Endothelial cell of umbilical vein (primary cell): ENCODE measurements at regions not wholly inside any gene's neighbourhood (a gene's known extent, or its start where the extent isn't known, plus 50 kb on each side); places are given as distances from the start of the nearest gene placed in this dataset.

Experiments used
- BruUV-seq: library from RNA; stranded (reverse); fragments of 400-500 nt; replicated peaks from 2 replicates; lab custom pipeline; 2021; lab: Mats Ljungman, UMichigan
- CTCF ChIA-PET: fragments of 300-600, 350-600 bp; sonication (Branson Sonifier 250); formaldehyde crosslinking; loops from one replicate; lab custom pipeline; 2021; ENCODE audit warnings: antibody characterized with exemption, inconsistent platforms; lab: Charles Lee
- POLR2A ChIA-PET: fragments of 300-600, 350-600 bp; sonication (Branson Sonifier 250); formaldehyde crosslinking; loops from one replicate; lab custom pipeline; 2021; ENCODE audit warnings: antibody characterized with exemption, inconsistent platforms; lab: Charles Lee
- DNase-seq: peaks from one replicate; pipeline ENCODE4 v3.0.0-alpha.2; 2011; ENCODE audit warnings: low read depth, low spot score
- FAIRE-seq: peaks from 2 replicates; lab custom pipeline; 2011; peaks lifted over from hg19 to GRCh38; lab: Jason Lieb, UNC
- H2AFZ ChIP-seq: 2 replicates; pipeline ENCODE4 v1.6.0; 2012; ENCODE audit warnings: low read depth, low read length, control low read depth, inconsistent platforms
- H3K27ac ChIP-seq: 2 replicates; pipeline ENCODE4 v1.5.1; 2011; ENCODE audit warnings: low read depth, mild to moderate bottlenecking, control low read depth, low read length, moderate library complexity; ENCODE audit not compliant: insufficient read depth
- H3K27me3 ChIP-seq, 2 experiments: 2 replicates each; pipeline versions ENCODE4 v1.6.0 to v1.6.1; 2011; ENCODE audit warnings: low read length in 2 of 2, mixed read lengths in 1 of 2; ENCODE audit not compliant: control insufficient read depth in 2 of 2, insufficient read depth in 2 of 2
- H3K36me3 ChIP-seq, 2 experiments: 2 replicates in 1 of 2; 3 replicates in 1 of 2; pipeline ENCODE4 v1.5.1; 2011; ENCODE audit warnings: low read length in 2 of 2, mild to moderate bottlenecking in 1 of 2, moderate library complexity in 1 of 2; ENCODE audit not compliant: control insufficient read depth in 2 of 2, insufficient read depth in 2 of 2; ENCODE audit errors: extremely low read depth in 1 of 2
- H3K4me1 ChIP-seq: 3 replicates; pipeline ENCODE4 v1.5.1; 2011; ENCODE audit warnings: mild to moderate bottlenecking, low read length; ENCODE audit not compliant: control insufficient read depth, insufficient read depth; ENCODE audit errors: extremely low read depth
- H3K4me2 ChIP-seq: 2 replicates; pipeline ENCODE4 v1.6.1; 2011; ENCODE audit warnings: low read length, control low read depth, mixed read lengths; ENCODE audit not compliant: insufficient read depth
- H3K4me3 ChIP-seq, 3 experiments: fragments of 200-600 bp in 1 of 3; sonication (generic), shearing (Covaris generic) in 1 of 3; replicated peaks in 1 of 3; 2 replicates each; pipeline ENCODE4 v1.5.1; 2011 to 2016; ENCODE audit warnings: control low read depth in 3 of 3, low read length in 3 of 3, mild to moderate bottlenecking in 2 of 3, inconsistent platforms in 1 of 3, low read depth in 1 of 3, moderate library complexity in 1 of 3; ENCODE audit not compliant: insufficient read depth in 1 of 3
- H3K79me2 ChIP-seq: 2 replicates; pipeline ENCODE4 v1.6.0; 2012; ENCODE audit warnings: low read length, inconsistent platforms; ENCODE audit not compliant: control insufficient read depth, insufficient read depth
- H3K9ac ChIP-seq: replicated peaks from 2 replicates; pipeline ENCODE3; 2011; ENCODE audit warnings: low read length, control low read depth; ENCODE audit not compliant: insufficient read depth; ENCODE audit errors: extremely low read depth
- H3K9me1 ChIP-seq: replicated peaks from 3 replicates; pipeline ENCODE4 v1.6.0; 2011; ENCODE audit warnings: mild to moderate bottlenecking, low read length; ENCODE audit not compliant: control insufficient read depth, insufficient read depth; ENCODE audit errors: extremely low read depth
- H3K9me3 ChIP-seq: replicated peaks from 2 replicates; pipeline ENCODE4 v1.5.1; 2012; ENCODE audit warnings: low read length, inconsistent platforms; ENCODE audit not compliant: control insufficient read depth, insufficient read depth
- H4K20me1 ChIP-seq: replicated peaks from 2 replicates; pipeline ENCODE3; 2011; ENCODE audit warnings: mild to moderate bottlenecking, low read length; ENCODE audit not compliant: control insufficient read depth, insufficient read depth; ENCODE audit errors: extremely low read depth
- EZH2 ChIP-seq: IDR thresholded peaks from 2 replicates; pipeline ENCODE4 v1.6.1; 2012; ENCODE audit warnings: borderline replicate concordance, low read depth, mild to moderate bottlenecking, moderate library complexity, low read length, inconsistent platforms; ENCODE audit not compliant: severe bottlenecking
- FOS ChIP-seq: IDR thresholded peaks from 2 replicates; pipeline ENCODE4 v1.6.1; 2011; ENCODE audit warnings: mild to moderate bottlenecking, low read length, moderate library complexity, borderline replicate concordance; ENCODE audit not compliant: insufficient read depth
- GATA2 ChIP-seq: IDR thresholded peaks from 2 replicates; pipeline ENCODE4 v1.7.0; 2011; ENCODE audit warnings: low read depth, mild to moderate bottlenecking, moderate library complexity, mixed read lengths, low read length; ENCODE audit not compliant: insufficient read length, insufficient read depth
- JUN ChIP-seq: IDR thresholded peaks from 2 replicates; pipeline ENCODE4 v1.6.1; 2011; ENCODE audit warnings: borderline replicate concordance, low read depth; ENCODE audit not compliant: insufficient read length, insufficient read depth
- MYC ChIP-seq: IDR thresholded peaks from one replicate; pipeline ENCODE4 v1.6.1; 2011; ENCODE audit warnings: mild to moderate bottlenecking, low read depth, low read length
- POLR2A ChIP-seq: IDR thresholded peaks from 2 replicates; pipeline ENCODE4 v1.6.1; 2012; ENCODE audit warnings: low read depth, mild to moderate bottlenecking, control low read depth, low read length
- POLR2AphosphoS5 ChIP-seq: IDR thresholded peaks from 2 replicates; pipeline ENCODE4 v1.6.1; 2012; ENCODE audit warnings: low read depth, mild to moderate bottlenecking, control low read depth, low read length, moderate library complexity; ENCODE audit not compliant: insufficient read depth
- dilution Hi-C: fragments of 300-500 bp; cut with MboI; formaldehyde crosslinking; loops from one replicate; pipeline ENCODE4 v1.15.0; 2019; ENCODE audit warnings: low sequenced_read_pairs; ENCODE audit not compliant: extremely low pct_ligation_motif_present
- intact Hi-C: fragments of 100-400 bp; cut with micrococcal nuclease; formaldehyde crosslinking; loops from one replicate; pipeline ENCODE4 v1.10.0; 2022
- TF ChIP-seq, protein P1 (sequence below): IDR thresholded peaks from 2 replicates; pipeline ENCODE4 v1.6.1; 2011; ENCODE audit not compliant: insufficient read depth, insufficient read length
- TF ChIP-seq, protein P2 (sequence below), 2 donors: IDR thresholded peaks; 1 replicate in 1 of 2; 2 replicates in 1 of 2; pipeline ENCODE4 v1.5.1; 2011; ENCODE audit warnings: low read length in 2 of 2, mild to moderate bottlenecking in 2 of 2, moderate library complexity in 2 of 2, control low read depth in 1 of 2, inconsistent platforms in 1 of 2, low read depth in 1 of 2; ENCODE audit not compliant: insufficient read depth in 1 of 2; ENCODE audit errors: extremely low read depth in 1 of 2

DNA sequence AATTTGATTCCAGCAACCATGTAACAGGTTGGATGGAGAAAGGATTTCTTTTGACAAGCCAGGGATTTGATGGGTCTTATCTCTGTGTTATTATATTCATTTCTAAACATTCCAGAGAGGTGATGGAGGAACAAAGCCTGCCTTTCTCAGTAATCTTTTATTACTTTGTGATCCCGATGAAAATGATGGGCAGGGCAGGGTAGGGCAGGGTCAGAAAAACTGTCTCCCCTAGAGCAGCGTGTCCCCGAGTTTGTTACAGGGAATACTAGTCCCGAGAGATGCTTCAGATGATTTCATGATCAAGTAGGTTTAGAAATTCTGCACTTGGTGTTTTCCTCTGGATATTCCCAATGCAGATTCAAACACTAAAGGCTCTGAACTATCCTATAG, 111.8 kb upstream of the RGMA start:
- dilution Hi-C loops (no loop called here), intact Hi-C loops (no loop called here)
- TF ChIP-seq MYC = no peak
- TF ChIP-seq, protein P1, sequence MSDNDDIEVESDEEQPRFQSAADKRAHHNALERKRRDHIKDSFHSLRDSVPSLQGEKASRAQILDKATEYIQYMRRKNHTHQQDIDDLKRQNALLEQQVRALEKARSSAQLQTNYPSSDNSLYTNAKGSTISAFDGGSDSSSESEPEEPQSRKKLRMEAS = no peak
- no peak for TF ChIP-seq GATA2
- TF ChIP-seq, protein P2, sequence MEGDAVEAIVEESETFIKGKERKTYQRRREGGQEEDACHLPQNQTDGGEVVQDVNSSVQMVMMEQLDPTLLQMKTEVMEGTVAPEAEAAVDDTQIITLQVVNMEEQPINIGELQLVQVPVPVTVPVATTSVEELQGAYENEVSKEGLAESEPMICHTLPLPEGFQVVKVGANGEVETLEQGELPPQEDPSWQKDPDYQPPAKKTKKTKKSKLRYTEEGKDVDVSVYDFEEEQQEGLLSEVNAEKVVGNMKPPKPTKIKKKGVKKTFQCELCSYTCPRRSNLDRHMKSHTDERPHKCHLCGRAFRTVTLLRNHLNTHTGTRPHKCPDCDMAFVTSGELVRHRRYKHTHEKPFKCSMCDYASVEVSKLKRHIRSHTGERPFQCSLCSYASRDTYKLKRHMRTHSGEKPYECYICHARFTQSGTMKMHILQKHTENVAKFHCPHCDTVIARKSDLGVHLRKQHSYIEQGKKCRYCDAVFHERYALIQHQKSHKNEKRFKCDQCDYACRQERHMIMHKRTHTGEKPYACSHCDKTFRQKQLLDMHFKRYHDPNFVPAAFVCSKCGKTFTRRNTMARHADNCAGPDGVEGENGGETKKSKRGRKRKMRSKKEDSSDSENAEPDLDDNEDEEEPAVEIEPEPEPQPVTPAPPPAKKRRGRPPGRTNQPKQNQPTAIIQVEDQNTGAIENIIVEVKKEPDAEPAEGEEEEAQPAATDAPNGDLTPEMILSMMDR (IDR thresholded peaks at IDR 0.05; ENCODE audit: extremely low read depth in 1 of 2, insufficient read depth in 1 of 2, low read depth in 1 of 2, low read length in 2 of 2) = no peak
- TF ChIP-seq POLR2AphosphoS5 = no peak
- no peak for TF ChIP-seq EZH2
- TF ChIP-seq JUN = no peak
- no peak for TF ChIP-seq POLR2A
- no peak for TF ChIP-seq FOS
- Histone ChIP-seq H3K79me2 (no peaks in the 10 kb centered on the region), H3K9me3 (peaks cover 2% of the 10 kb centered on the region), H2AFZ (no peak overlapping the region), H3K4me3 (no peak overlapping the region), H3K27ac (no peak overlapping the region), H3K36me3 (no peaks in the 10 kb centered on the region), H3K9me1 (no peaks in the 10 kb centered on the region), H3K4me2 (no peak overlapping the region), H3K9ac (no peak overlapping the region), H4K20me1 (no peaks in the 10 kb centered on the region), H3K27me3 (no peaks in the 10 kb centered on the region), H3K4me1 (no peaks in the 10 kb centered on the region)
- BruUV-seq = no TSS peak
- no peak for DNase-seq
- FAIRE-seq = no peak
- CTCF ChIA-PET = no interaction called here
- POLR2A ChIA-PET = no interaction called here
